ENCODE measurements at regions not wholly inside any gene's neighbourhood (a gene's known extent, or its start where the extent isn't known, plus 50 kb on each side); places are given as distances from the start of the nearest gene placed in this dataset.

DNA sequence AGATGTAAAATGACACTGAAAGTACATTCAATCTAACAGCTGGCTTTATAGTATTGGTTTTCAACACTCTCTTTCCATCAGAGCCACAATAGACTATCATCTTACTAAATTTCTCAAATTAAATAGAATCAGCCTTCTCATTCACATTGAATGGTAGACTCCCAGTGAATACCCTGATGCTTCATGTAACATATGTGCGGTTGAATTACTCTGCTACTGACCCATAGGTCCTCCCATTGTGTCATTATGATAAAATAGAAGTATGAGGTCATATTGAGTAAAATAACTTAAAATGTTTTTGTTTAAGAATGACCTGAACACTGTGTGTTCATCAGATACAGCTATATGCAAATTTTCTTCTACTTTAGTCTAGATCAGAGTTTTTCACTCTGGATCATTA is 75.9 kb upstream of the ADAMTSL1 start:
- no peak for ATAC-seq
- Histone ChIP-seq H3K9me3 (no peaks in the 10 kb centered on the region), H3K4me3 (no peak overlapping the region), H3K27me3 (ENCODE audit: low read depth) (no peaks in the 10 kb centered on the region), H3K4me1 (peaks cover 5% of the 10 kb centered on the region), H3K27ac (no peak overlapping the region), H3K36me3 (no peaks in the 10 kb centered on the region)
- intact Hi-C loops (cut with DNase I) = no loop called here
- DNase-seq = no peak
- TF ChIP-seq, protein P1, sequence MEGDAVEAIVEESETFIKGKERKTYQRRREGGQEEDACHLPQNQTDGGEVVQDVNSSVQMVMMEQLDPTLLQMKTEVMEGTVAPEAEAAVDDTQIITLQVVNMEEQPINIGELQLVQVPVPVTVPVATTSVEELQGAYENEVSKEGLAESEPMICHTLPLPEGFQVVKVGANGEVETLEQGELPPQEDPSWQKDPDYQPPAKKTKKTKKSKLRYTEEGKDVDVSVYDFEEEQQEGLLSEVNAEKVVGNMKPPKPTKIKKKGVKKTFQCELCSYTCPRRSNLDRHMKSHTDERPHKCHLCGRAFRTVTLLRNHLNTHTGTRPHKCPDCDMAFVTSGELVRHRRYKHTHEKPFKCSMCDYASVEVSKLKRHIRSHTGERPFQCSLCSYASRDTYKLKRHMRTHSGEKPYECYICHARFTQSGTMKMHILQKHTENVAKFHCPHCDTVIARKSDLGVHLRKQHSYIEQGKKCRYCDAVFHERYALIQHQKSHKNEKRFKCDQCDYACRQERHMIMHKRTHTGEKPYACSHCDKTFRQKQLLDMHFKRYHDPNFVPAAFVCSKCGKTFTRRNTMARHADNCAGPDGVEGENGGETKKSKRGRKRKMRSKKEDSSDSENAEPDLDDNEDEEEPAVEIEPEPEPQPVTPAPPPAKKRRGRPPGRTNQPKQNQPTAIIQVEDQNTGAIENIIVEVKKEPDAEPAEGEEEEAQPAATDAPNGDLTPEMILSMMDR (IDR thresholded peaks at IDR 0.05) = no peak

DNA sequence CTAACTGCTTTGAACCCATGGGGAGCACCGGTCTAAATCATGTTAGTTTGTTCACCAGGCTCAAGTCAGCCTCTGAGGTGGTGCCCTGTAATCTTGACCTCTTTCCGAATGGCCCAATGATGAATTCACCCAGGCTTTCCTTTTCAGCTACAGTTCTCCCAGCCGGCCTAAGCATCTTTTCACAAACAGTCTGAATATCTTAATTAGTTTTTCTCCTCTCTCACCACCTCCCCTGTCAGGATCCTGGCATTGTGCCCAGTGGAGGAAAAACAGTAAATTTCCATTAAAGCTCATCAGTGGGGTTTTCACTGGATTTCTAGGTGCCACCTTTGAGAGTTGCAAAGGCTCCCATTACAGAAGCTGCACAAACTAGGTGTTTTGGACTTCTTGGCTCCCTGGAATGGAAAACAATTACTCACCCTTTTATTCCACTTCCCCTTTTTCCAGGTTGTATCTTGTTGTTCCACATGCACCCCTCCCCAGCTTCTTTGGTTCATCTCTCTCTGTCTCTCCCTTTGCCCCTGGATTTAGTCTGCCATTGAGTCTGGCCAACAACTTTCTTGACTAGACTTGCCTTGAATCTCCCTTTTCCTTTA is 69.4 kb upstream of the ADAMTSL1 start:
- no peaks in the 10 kb centered on the region for H3K36me3 ChIP-seq
- no peaks in the 10 kb centered on the region for H3K4me1 ChIP-seq
- no peak overlapping the region for H3K4me3 ChIP-seq
- DNase-seq (no peak), ATAC-seq (no peak)
- TF ChIP-seq, protein P1 (IDR thresholded peaks at IDR 0.05) = no peak
- H3K27ac ChIP-seq = no peak overlapping the region
- intact Hi-C loops (cut with DNase I) = no loop called here
- H3K27me3 ChIP-seq (ENCODE audit: low read depth) = no peaks in the 10 kb centered on the region
- no peaks in the 10 kb centered on the region for H3K9me3 ChIP-seq

DNA sequence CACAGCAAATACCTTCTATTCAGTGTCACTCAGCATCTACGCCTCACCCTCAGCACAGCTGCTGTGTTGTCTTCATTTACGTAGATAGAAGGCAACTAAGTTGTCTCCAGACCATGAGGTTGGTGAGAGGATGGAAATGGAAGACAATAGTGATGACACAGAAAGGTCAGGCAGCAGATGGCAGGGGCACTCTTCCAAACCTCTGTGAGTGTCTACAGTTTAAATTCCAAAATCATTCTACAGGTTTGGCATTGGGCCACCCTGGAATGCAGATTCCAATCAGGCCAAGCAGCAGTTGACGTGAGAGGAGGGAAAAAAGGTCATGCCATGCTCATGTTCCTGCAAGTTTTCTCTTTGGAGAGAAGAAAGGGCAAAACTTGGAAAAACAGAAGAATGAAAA is 68.7 kb upstream of the ADAMTSL1 start:
- Histone ChIP-seq H3K36me3 (no peaks in the 10 kb centered on the region), H3K9me3 (no peaks in the 10 kb centered on the region), H3K4me3 (no peak overlapping the region), H3K27ac (no peak overlapping the region), H3K4me1 (no peaks in the 10 kb centered on the region), H3K27me3 (ENCODE audit: low read depth) (no peaks in the 10 kb centered on the region)
- intact Hi-C loops (cut with DNase I) = no loop called here
- no peak for ATAC-seq
- TF ChIP-seq, protein P1 (IDR thresholded peaks at IDR 0.05) = no peak
- no peak for DNase-seq

DNA sequence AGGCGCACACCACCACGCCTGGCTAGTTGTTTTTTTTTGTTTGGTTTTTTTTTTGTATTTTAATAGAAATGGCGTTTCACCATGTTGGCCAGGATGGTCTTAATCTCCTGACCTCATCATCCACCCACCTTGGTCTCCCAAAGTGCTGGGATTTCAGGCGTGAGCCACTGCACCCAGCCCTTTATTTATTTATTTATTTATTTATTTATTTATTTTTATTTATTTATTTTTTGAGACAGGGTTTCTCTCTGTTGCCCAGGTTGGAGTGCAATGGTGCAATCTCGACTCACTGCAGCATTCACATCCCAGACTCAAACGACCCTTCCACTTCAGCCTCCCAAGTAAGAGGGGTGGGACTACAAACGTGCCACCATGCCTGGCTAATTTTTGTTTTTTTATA is 63.0 kb upstream of the ADAMTSL1 start:
- Histone ChIP-seq H3K27me3 (ENCODE audit: low read depth) (no peaks in the 10 kb centered on the region), H3K27ac (no peak overlapping the region), H3K4me3 (no peak overlapping the region), H3K4me1 (no peaks in the 10 kb centered on the region), H3K9me3 (no peaks in the 10 kb centered on the region), H3K36me3 (no peaks in the 10 kb centered on the region)
- ATAC-seq = no peak
- TF ChIP-seq, protein P1 (IDR thresholded peaks at IDR 0.05) = no peak
- DNase-seq = no peak
- intact Hi-C loops (cut with DNase I) = no loop called here

DNA sequence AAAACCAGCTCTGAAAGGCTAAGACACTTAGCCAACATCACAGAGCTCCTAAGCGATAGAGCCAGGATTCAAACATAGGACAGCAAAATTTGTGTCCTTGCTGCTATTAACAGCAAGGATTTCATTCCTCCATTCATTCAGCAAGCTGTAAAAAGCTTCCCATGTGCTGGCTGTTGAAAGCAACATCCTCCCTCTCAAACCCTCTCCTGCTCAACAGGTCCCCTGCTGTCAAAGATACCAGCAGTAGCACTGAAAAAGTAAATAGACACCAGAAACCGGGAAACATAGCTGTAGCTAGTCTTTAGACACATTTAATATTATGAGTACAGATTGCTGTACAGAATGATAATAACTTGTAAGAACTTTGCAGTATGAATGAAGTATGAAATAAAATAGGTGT is 52.6 kb upstream of the ADAMTSL1 start:
- TF ChIP-seq, protein P1 (IDR thresholded peaks at IDR 0.05) = no peak

More for the DNA sequence above, 52.6 kb upstream of the ADAMTSL1 start:
- Histone ChIP-seq H3K4me1 (no peaks in the 10 kb centered on the region), H3K27me3 (ENCODE audit: low read depth) (no peaks in the 10 kb centered on the region), H3K36me3 (no peaks in the 10 kb centered on the region), H3K4me3 (no peak overlapping the region), H3K9me3 (no peaks in the 10 kb centered on the region), H3K27ac (no peak overlapping the region)
- intact Hi-C loops (cut with DNase I) = no loop called here
- DNase-seq (no peak), ATAC-seq (no peak)
